Activated naive CD4-positive, alpha-beta T cell treated with anti-CD3 and anti-CD28 coated beads for 36 hours (primary cell): ENCODE measurements at regions not wholly inside any gene's neighbourhood (a gene's known extent, or its start where the extent isn't known, plus 50 kb on each side); places are given as distances from the start of the nearest gene placed in this dataset.
"Not testable (repeated sequence)": the region's sequence is repeated elsewhere in the genome, so short reads cannot be mapped to it uniquely, and the experiment has no call there.

Experiments used
- CTCF ChIA-PET: fragments of 350-600 bp; sonication (Branson Sonifier 250); formaldehyde crosslinking; loops from one replicate; lab custom pipeline; 2021; ENCODE audit warnings: antibody characterized with exemption; lab: Charles Lee
- DNase-seq: peaks from one replicate; pipeline ENCODE4 v3.0.0-alpha.2; 2020
- H3K27ac Mint-ChIP-seq: one replicate; pipeline ENCODE4 v1.8.0; 2021; ENCODE audit warnings: mild to moderate bottlenecking, mixed read lengths
- H3K27me3 Mint-ChIP-seq: one replicate; pipeline ENCODE4 v1.8.0; 2021; ENCODE audit warnings: low read depth, mixed read lengths
- H3K36me3 Mint-ChIP-seq: one replicate; pipeline ENCODE4 v1.8.0; 2021; ENCODE audit warnings: low read depth, mixed read lengths
- H3K4me1 Mint-ChIP-seq: one replicate; pipeline ENCODE4 v1.8.0; 2021; ENCODE audit warnings: low read depth, mixed read lengths
- H3K4me3 Mint-ChIP-seq: one replicate; pipeline ENCODE4 v1.8.0; 2021; ENCODE audit warnings: mild to moderate bottlenecking, moderate library complexity, mixed read lengths
- H3K9me3 Mint-ChIP-seq: one replicate; pipeline ENCODE4 v1.8.0; 2021; ENCODE audit warnings: mixed read lengths
- intact Hi-C: fragments of 100-400 bp; cut with micrococcal nuclease; formaldehyde crosslinking; loops from one replicate; pipeline ENCODE4 v1.15.1; 2023

DNA sequence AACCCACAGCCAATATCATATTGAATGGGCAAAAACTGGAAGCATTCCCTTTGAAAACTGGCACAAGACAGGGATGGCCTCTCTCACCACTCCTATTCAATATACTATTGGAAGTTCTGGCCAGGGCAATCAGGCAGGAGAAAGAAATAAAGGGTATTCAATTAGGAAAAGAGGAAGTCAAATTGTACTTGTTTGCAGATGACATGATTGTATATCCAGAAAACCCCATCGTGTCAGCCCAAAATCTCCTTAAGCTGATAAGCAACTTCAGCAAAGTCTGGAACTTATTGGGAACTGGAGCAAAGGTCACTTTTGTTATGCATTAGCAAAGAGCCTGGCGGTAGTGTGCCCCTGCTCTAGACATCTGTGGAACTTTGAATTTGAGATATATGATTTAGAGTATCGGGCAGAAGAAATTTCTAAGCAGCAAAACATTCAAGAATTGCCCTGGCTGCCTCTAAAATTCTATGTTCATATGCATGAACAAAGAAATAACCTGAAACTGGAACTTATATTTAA, 53.4 kb upstream of the PSMA1 start:
- peaks cover 51% of the 10 kb centered on the region for H3K9me3 Mint-ChIP-seq
- intact Hi-C loops, H3K4me3 Mint-ChIP-seq: not testable (repeated sequence)

GRCh38 chr11:14577292-14577691, 57.1 kb upstream of the PSMA1 start:
- no peaks in the 10 kb centered on the region for H3K27me3 Mint-ChIP-seq
- H3K4me1 Mint-ChIP-seq: peaks cover 38% of the 10 kb centered on the region
- H3K9me3 Mint-ChIP-seq: peaks cover 32% of the 10 kb centered on the region
- intact Hi-C loops: no loop called here
- peak overlapping the region; percentile 14 for H3K27ac Mint-ChIP-seq
- peak; percentile 23 for DNase-seq
- no peak overlapping the region for H3K4me3 Mint-ChIP-seq
- CTCF ChIA-PET: no interaction called here
- H3K36me3 Mint-ChIP-seq: peaks cover 32% of the 10 kb centered on the region

More for the DNA sequence above, 53.4 kb upstream of the PSMA1 start:
- H3K27ac Mint-ChIP-seq, H3K27me3 Mint-ChIP-seq, DNase-seq, CTCF ChIA-PET: not testable (repeated sequence)
- H3K4me1 Mint-ChIP-seq: peaks cover 37% of the 10 kb centered on the region
- peaks cover 60% of the 10 kb centered on the region for H3K36me3 Mint-ChIP-seq

- H3K36me3 Mint-ChIP-seq: peaks cover 26% of the 10 kb centered on the region
- DNase-seq: peak; percentile 27
- peaks cover 26% of the 10 kb centered on the region for H3K9me3 Mint-ChIP-seq
- H3K4me1 Mint-ChIP-seq: peaks cover 41% of the 10 kb centered on the region
- CTCF ChIA-PET: interaction anchor here (0.7 to 2.0 kb wide), 9 partner anchors 9 to 330 kb away, joined by 3 to 7 read pairs (median 4); no protein-coding TSS in a partner anchor
- intact Hi-C loops: loop anchor here (1.0 to 2.0 kb wide), 9 partner anchors 23 to 327 kb away; partner anchors contain the start of gene PSMA1
- no peak overlapping the region for H3K4me3 Mint-ChIP-seq
- H3K27me3 Mint-ChIP-seq: no peaks in the 10 kb centered on the region
- peak overlapping the region; percentile 75 for H3K27ac Mint-ChIP-seq
These were observed 57.8 kb upstream of the PSMA1 start for GRCh38 chr11:14577835-14578529.

DNA sequence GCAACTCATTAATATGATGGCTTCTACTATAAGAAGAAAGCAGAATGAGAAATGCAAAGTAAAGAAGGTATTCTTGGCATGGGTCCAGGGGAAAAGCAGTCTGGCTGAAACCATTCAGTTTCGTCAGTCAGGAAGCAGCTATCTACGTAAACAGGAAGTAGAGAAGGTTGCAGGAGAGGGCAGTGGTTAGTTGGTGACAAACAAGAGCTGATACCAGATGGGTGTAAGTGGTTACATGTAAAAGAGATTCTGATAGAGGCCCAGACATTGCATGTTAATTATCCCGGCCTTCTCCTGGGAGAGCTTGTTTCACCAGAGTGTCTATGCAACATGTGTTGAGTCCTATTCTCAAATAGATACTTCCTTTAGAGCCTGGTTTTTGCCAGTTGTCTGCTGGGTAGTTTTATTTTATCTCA, 58.4 kb upstream of the PSMA1 start:
- Mint-ChIP-seq H3K4me3 (peak overlapping the region; percentile 11), H3K36me3 (peaks cover 29% of the 10 kb centered on the region), H3K27me3 (no peaks in the 10 kb centered on the region), H3K9me3 (peaks cover 24% of the 10 kb centered on the region), H3K4me1 (peaks cover 47% of the 10 kb centered on the region), H3K27ac (peak overlapping the region; percentile 75)
- intact Hi-C loops: loop anchor here (1.0 to 2.0 kb wide), 9 partner anchors 23 to 327 kb away; partner anchors contain the start of gene PSMA1
- CTCF ChIA-PET: interaction anchor here (0.7 to 2.0 kb wide), 9 partner anchors 9 to 329 kb away, joined by 3 to 7 read pairs (median 4); no protein-coding TSS in a partner anchor
- peak; percentile 67 for DNase-seq

DNA sequence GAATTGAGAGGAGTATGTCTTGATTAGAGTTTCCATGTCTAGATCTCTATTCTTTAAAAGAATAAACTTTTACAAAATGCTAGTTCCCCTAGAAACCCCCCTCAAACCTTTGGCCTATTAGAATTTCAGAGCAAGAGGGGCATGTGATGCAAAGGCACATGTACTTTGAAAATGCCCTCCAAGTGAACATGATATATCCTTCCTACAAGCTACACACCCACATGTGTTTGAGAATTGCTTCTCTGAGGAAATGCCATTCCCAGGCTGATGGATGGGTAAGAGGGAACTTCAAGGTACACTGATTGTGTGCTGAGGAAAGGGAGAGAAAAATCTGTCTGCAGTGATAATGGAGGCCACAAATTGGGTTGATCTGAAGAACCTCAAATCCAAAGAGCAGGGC, 59.5 kb upstream of the PSMA1 start:
- CTCF ChIA-PET: interaction anchor here (1.4 to 2.0 kb wide), 2 partner anchors 22 to 328 kb away, joined by 7 read pairs; no protein-coding TSS in a partner anchor
- intact Hi-C loops: loop anchor here (2.0 kb wide), 1 partner anchor 33 kb away; no protein-coding TSS in a partner anchor
- no peak for DNase-seq
- Mint-ChIP-seq H3K27me3 (no peaks in the 10 kb centered on the region), H3K36me3 (peaks cover 28% of the 10 kb centered on the region), H3K27ac (peak overlapping the region; percentile 2), H3K4me1 (peaks cover 52% of the 10 kb centered on the region), H3K9me3 (peaks cover 16% of the 10 kb centered on the region), H3K4me3 (no peak overlapping the region)

DNA sequence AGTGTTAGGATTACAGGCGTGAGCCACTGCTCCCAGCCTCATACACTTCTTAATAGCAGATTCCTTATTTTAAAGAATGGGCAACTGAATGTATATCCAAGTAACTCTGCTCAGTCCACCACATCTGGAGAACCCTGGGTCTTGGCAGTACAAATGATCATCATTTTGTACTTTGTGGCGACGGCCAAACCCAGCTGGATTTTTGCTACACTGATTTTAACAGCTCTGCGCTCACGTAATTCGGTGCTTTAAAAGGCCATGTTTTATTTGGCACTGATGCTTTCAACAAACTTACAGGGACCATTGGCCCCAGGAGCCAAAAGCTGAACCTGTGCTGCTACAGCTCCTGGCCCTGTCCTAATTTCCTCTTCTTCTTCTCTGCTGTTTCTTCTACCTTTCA, 60.8 kb upstream of the PDE3B start:
- H3K4me1 Mint-ChIP-seq: peaks cover 54% of the 10 kb centered on the region
- CTCF ChIA-PET: interaction anchor here (1.0 kb wide), 1 partner anchor 35 kb away, joined by 4 read pairs; no protein-coding TSS in a partner anchor

GRCh38 chr11:14583252-14584034, 60.2 kb upstream of the PDE3B start:
- no peak overlapping the region for H3K27ac Mint-ChIP-seq
- H3K4me3 Mint-ChIP-seq: no peak overlapping the region
- CTCF ChIA-PET: no interaction called here
- H3K27me3 Mint-ChIP-seq: no peaks in the 10 kb centered on the region
- intact Hi-C loops: no loop called here
- peaks cover 18% of the 10 kb centered on the region for H3K36me3 Mint-ChIP-seq
- H3K4me1 Mint-ChIP-seq: peaks cover 48% of the 10 kb centered on the region
- peaks cover 4% of the 10 kb centered on the region for H3K9me3 Mint-ChIP-seq
- DNase-seq: no peak

More for the DNA sequence above, 60.8 kb upstream of the PDE3B start:
- Mint-ChIP-seq H3K36me3 (peaks cover 14% of the 10 kb centered on the region), H3K27ac (no peak overlapping the region), H3K9me3 (peaks cover 4% of the 10 kb centered on the region), H3K27me3 (no peaks in the 10 kb centered on the region), H3K4me3 (no peak overlapping the region)
- DNase-seq: no peak
- intact Hi-C loops: no loop called here

- no peak for DNase-seq
- intact Hi-C loops: no loop called here
These were observed 59.6 kb upstream of the PDE3B start for GRCh38 chr11:14584035-14584363.

GRCh38 chr11:14584595-14584994, 59.0 kb upstream of the PDE3B start:
- intact Hi-C loops: no loop called here
- Mint-ChIP-seq H3K4me1 (peaks cover 39% of the 10 kb centered on the region), H3K27me3 (no peaks in the 10 kb centered on the region), H3K36me3 (peaks cover 21% of the 10 kb centered on the region), H3K9me3 (peaks cover 4% of the 10 kb centered on the region), H3K4me3 (no peak overlapping the region), H3K27ac (no peak overlapping the region)
- CTCF ChIA-PET: interaction anchor here (0.6 to 1.3 kb wide), 3 partner anchors 22 to 323 kb away, joined by 3 read pairs; no protein-coding TSS in a partner anchor
- no peak for DNase-seq

More at GRCh38 chr11:14584035-14584363, 59.6 kb upstream of the PDE3B start:
- H3K4me3 Mint-ChIP-seq: no peak overlapping the region
- peaks cover 4% of the 10 kb centered on the region for H3K9me3 Mint-ChIP-seq
- peaks cover 18% of the 10 kb centered on the region for H3K36me3 Mint-ChIP-seq
- peaks cover 43% of the 10 kb centered on the region for H3K4me1 Mint-ChIP-seq
- CTCF ChIA-PET: interaction anchor here (0.7 to 1.3 kb wide), 2 partner anchors 56 to 323 kb away, joined by 3 read pairs; no protein-coding TSS in a partner anchor
- no peak overlapping the region for H3K27ac Mint-ChIP-seq
- no peaks in the 10 kb centered on the region for H3K27me3 Mint-ChIP-seq

GRCh38 chr11:14585438-14585837, 58.2 kb upstream of the PDE3B start:
- CTCF ChIA-PET: no interaction called here
- no peaks in the 10 kb centered on the region for H3K27me3 Mint-ChIP-seq
- peaks cover 37% of the 10 kb centered on the region for H3K4me1 Mint-ChIP-seq
- DNase-seq: no peak
- no peak overlapping the region for H3K27ac Mint-ChIP-seq
- peaks cover 29% of the 10 kb centered on the region for H3K36me3 Mint-ChIP-seq
- H3K9me3 Mint-ChIP-seq: peaks cover 5% of the 10 kb centered on the region
- no peak overlapping the region for H3K4me3 Mint-ChIP-seq
- intact Hi-C loops: no loop called here

DNA sequence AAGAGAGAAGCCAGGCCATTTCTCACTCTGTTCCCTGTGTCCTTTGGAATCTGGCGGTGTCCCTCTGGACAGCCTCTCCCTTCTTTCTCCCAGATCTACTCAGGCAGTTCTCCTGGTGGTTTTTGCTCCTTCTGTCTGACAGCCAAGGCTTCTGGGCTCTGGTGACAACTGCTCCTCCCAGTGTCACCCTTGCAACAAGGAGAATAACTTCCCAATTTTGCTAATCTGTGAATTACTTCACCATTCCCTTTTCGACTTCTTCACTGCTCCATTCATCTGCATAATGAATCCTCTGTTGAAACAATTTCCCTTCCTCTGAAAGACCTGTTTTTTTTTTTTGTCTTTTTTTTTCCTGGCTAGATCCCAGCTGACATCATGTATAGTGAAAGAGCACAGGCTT, 56.3 kb upstream of the PDE3B start:
- peaks cover 12% of the 10 kb centered on the region for H3K9me3 Mint-ChIP-seq
- peaks cover 34% of the 10 kb centered on the region for H3K4me1 Mint-ChIP-seq
- H3K27me3 Mint-ChIP-seq: no peaks in the 10 kb centered on the region
- H3K36me3 Mint-ChIP-seq: peaks cover 42% of the 10 kb centered on the region
- intact Hi-C loops: no loop called here
- no peak overlapping the region for H3K27ac Mint-ChIP-seq
- no peak for DNase-seq
- CTCF ChIA-PET: no interaction called here
- no peak overlapping the region for H3K4me3 Mint-ChIP-seq

- Mint-ChIP-seq H3K4me1 (peaks cover 25% of the 10 kb centered on the region), H3K36me3 (peaks cover 42% of the 10 kb centered on the region), H3K4me3 (no peak overlapping the region), H3K9me3 (peaks cover 12% of the 10 kb centered on the region), H3K27ac (no peak overlapping the region), H3K27me3 (no peaks in the 10 kb centered on the region)
- CTCF ChIA-PET: no interaction called here
- no peak for DNase-seq
- intact Hi-C loops: no loop called here
These were observed 54.9 kb upstream of the PDE3B start for GRCh38 chr11:14588681-14589080.
